BJ (cell line): ENCODE measurements at regions not wholly inside any gene's neighbourhood (a gene's known extent, or its start where the extent isn't known, plus 50 kb on each side); places are given as distances from the start of the nearest gene placed in this dataset.

ENCODE experiments used
- CTCF ChIA-PET: fragments of 350-600 bp; formaldehyde crosslinking; extraction: SDS; loops from one replicate; lab custom pipeline; 2021; ENCODE audit warnings: antibody characterized with exemption, inconsistent platforms; lab: Yijun Ruan, JAX
- POLR2A ChIA-PET: fragments of 300-600 bp; sonication (Branson Sonifier 250); formaldehyde crosslinking; extraction: SDS; loops from one replicate; lab custom pipeline; 2021; ENCODE audit warnings: antibody characterized with exemption; lab: Charles Lee
- DNase-seq: peaks from one replicate; pipeline ENCODE4 v3.0.0-alpha.2; 2011; ENCODE audit warnings: low read depth
- H3K27me3 ChIP-seq: 2 replicates; pipeline ENCODE4 v1.6.0; 2011; ENCODE audit warnings: low read length; ENCODE audit not compliant: control insufficient read depth, insufficient read depth
- H3K36me3 ChIP-seq: 2 replicates; pipeline ENCODE4 v1.5.1; 2011; ENCODE audit warnings: low read length; ENCODE audit not compliant: control insufficient read depth, insufficient read depth
- H3K4me3 ChIP-seq: 2 replicates; pipeline ENCODE4 v1.5.1; 2011; ENCODE audit warnings: low read depth, mild to moderate bottlenecking, control low read depth, low read length
- CTCF ChIP-seq: IDR thresholded peaks from 2 replicates; pipeline ENCODE4 v1.5.1; 2011; ENCODE audit warnings: low read depth, mild to moderate bottlenecking, control low read depth, inconsistent platforms, low read length, moderate library complexity; ENCODE audit not compliant: insufficient read depth

GRCh38 chr20:58584051-58584824, 66.8 kb upstream of the STX16 start:
- no peaks in the 10 kb centered on the region for H3K27me3 ChIP-seq
- DNase-seq, result no peak
- ChIA-PET CTCF (interaction anchor here (0.7 to 1.1 kb wide), 2 partner anchors 10 to 31 kb away, joined by 3 read pairs; no protein-coding TSS in a partner anchor), POLR2A (no interaction called here)
- no peaks in the 10 kb centered on the region for H3K36me3 ChIP-seq
- H3K4me3 ChIP-seq, result no peak overlapping the region
- TF ChIP-seq CTCF, result no peak

GRCh38 chr20:58583586-58583985, 67.5 kb upstream of the STX16 start:
- no peak for DNase-seq
- no peak overlapping the region for H3K4me3 ChIP-seq
- TF ChIP-seq CTCF, result no peak
- no peaks in the 10 kb centered on the region for H3K36me3 ChIP-seq
- POLR2A ChIA-PET, result no interaction called here
- H3K27me3 ChIP-seq, result no peaks in the 10 kb centered on the region
- CTCF ChIA-PET, result interaction anchor here (1.1 kb wide), 1 partner anchor 30 kb away, joined by 3 read pairs; no protein-coding TSS in a partner anchor

GRCh38 chr20:58583176-58583575, 67.9 kb upstream of the STX16 start:
- CTCF ChIA-PET, result interaction anchor here (1.1 kb wide), 1 partner anchor 30 kb away, joined by 3 read pairs; no protein-coding TSS in a partner anchor
- no peak for TF ChIP-seq CTCF
- DNase-seq, result no peak
- Histone ChIP-seq H3K27me3 (no peaks in the 10 kb centered on the region), H3K36me3 (no peaks in the 10 kb centered on the region), H3K4me3 (no peak overlapping the region)
- POLR2A ChIA-PET, result no interaction called here

- TF ChIP-seq CTCF, result no peak
Observed at GRCh38 chr20:58580474-58580835, 65.3 kb upstream of the APCDD1L start.

GRCh38 chr20:58579819-58580473, 64.7 kb upstream of the APCDD1L start:
- H3K27me3 ChIP-seq, result peaks cover 8% of the 10 kb centered on the region
- no peak for DNase-seq
- H3K36me3 ChIP-seq, result no peaks in the 10 kb centered on the region
- TF ChIP-seq CTCF, result no peak
- CTCF ChIA-PET, result no interaction called here
- POLR2A ChIA-PET, result no interaction called here
- H3K4me3 ChIP-seq, result no peak overlapping the region

More at GRCh38 chr20:58580474-58580835, 65.3 kb upstream of the APCDD1L start:
- ChIA-PET POLR2A (no interaction called here), CTCF (no interaction called here)
- Histone ChIP-seq H3K27me3 (peaks cover 7% of the 10 kb centered on the region), H3K4me3 (no peak overlapping the region), H3K36me3 (no peaks in the 10 kb centered on the region)
- no peak for DNase-seq
